Upper lobe of left lung (tissue), 6 donors: ENCODE measurements at regions not wholly inside any gene's neighbourhood (a gene's known extent, or its start where the extent isn't known, plus 50 kb on each side); places are given as distances from the start of the nearest gene placed in this dataset.
"Not testable (repeated sequence)": the region's sequence is repeated elsewhere in the genome, so short reads cannot be mapped to it uniquely, and the experiment has no call there.

Experiments
- ATAC-seq, 2 donors: fragments of 200-7000 bp; cut with Tn5 transposase; one replicate each; pipeline ENCODE4 v1.9.1; 2022; ENCODE audit warnings: mild to moderate bottlenecking in 2 of 2, moderate library complexity in 2 of 2; ENCODE audit not compliant: low FRiP score in 2 of 2
- DNase-seq, 2 donors: peaks; one replicate each; pipeline ENCODE4 v3.0.0-alpha.2; 2019 to 2020
- H3K27ac ChIP-seq, 4 donors: fragments of 200-600 bp; sonication (generic); one replicate each; pipeline ENCODE4 v1.5.1; 2016 to 2019
- H3K27me3 ChIP-seq, 4 donors: fragments of 200-600 bp; sonication (generic); one replicate each; pipeline ENCODE4 v1.5.1; 2017 to 2019
- H3K36me3 ChIP-seq, 4 donors: fragments of 200-600 bp; sonication (generic); one replicate each; pipeline ENCODE4 v1.5.1; 2016 to 2019
- H3K4me1 ChIP-seq, 4 donors: fragments of 200-600 bp; sonication (generic); one replicate each; pipeline ENCODE4 v1.5.1; 2018 to 2019
- H3K4me3 ChIP-seq, 4 donors: fragments of 200-600 bp; sonication (generic); one replicate each; pipeline ENCODE4 v1.5.1; 2017 to 2019; ENCODE audit warnings: mild to moderate bottlenecking in 2 of 4, moderate library complexity in 1 of 4
- H3K9me3 ChIP-seq, 4 donors: fragments of 200-600 bp; sonication (generic); one replicate each; pipeline ENCODE4 v1.5.1; 2018 to 2019
- CTCF ChIP-seq, 6 experiments: fragments of 450-650 bp in 4 of 6; fragments of 200-600 bp in 2 of 6; sonication (generic) in 2 of 6; IDR thresholded peaks; one replicate each; pipeline ENCODE4 v1.5.1; 2016 to 2019; ENCODE audit warnings: antibody characterized with exemption in 6 of 6
- EP300 ChIP-seq, 4 donors: sonication (generic); formaldehyde crosslinking; IDR thresholded peaks; one replicate each; pipeline ENCODE4 v1.5.1; 2017; ENCODE audit warnings: antibody characterized with exemption in 4 of 4, control low read depth in 2 of 4
- POLR2A ChIP-seq, 4 donors: fragments of 450-650 bp; IDR thresholded peaks; one replicate each; pipeline ENCODE4 v1.5.1; 2016 to 2017; ENCODE audit warnings: antibody characterized with exemption in 4 of 4, mild to moderate bottlenecking in 2 of 4
- POLR2AphosphoS5 ChIP-seq, 2 donors: sonication (generic); formaldehyde crosslinking; IDR thresholded peaks; one replicate each; pipeline ENCODE4 v1.5.1; 2017; ENCODE audit warnings: antibody characterized with exemption in 2 of 2
- WGBS, 2 donors: methylation state at CpG; one replicate each; pipeline ENCODE4 v1.1.5; 2017 to 2018; 5-methylcytosine and 5-hydroxymethylcytosine counted together
- donor health status: DM: no; HTN: no; CAD: no; lungs with moderate emphysema.
- donor health status: DM: no; HTN: yes; CAD: no; lungs with severe emphysema.

DNA sequence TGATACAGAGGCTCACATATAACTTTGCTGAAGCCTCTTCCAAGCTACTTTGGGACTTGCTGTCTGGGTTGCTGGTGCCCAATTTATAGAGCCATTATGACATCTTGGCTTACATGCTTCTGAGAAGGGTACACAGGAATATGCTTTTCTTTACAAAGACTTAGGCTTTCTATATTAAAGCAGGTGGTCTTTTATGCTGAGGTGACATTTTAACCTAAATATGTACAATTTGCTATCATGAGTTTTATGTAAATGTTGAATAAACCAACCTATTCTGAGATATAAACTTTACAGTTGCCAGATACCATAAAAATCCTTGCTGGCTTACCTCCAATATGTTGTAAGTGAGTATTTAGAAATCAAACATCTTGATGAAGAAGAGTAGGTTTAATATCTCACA, 509.2 kb upstream of the CHD1 start:
- H3K27ac ChIP-seq: no peak overlapping the region
- H3K4me1 ChIP-seq: no peaks in the 10 kb centered on the region
- H3K9me3 ChIP-seq: no peaks in the 10 kb centered on the region
- ATAC-seq: no peak
- DNase-seq: no peak
- no peak overlapping the region for H3K4me3 ChIP-seq
- H3K36me3 ChIP-seq: no peaks in the 10 kb centered on the region
- H3K27me3 ChIP-seq: no peaks in the 10 kb centered on the region
- no peak for TF ChIP-seq CTCF (IDR thresholded peaks at IDR 0.05)
- no peak for TF ChIP-seq POLR2A (IDR thresholded peaks at IDR 0.05)
- TF ChIP-seq EP300 (IDR thresholded peaks at IDR 0.05): no peak
- no peak for TF ChIP-seq POLR2AphosphoS5 (IDR thresholded peaks at IDR 0.05)

GRCh38 chr5:99423396-99423795, 494.6 kb upstream of the CHD1 start:
- not testable (repeated sequence) for H3K4me1 ChIP-seq, H3K36me3 ChIP-seq, H3K27ac ChIP-seq, H3K9me3 ChIP-seq, ATAC-seq, DNase-seq, H3K4me3 ChIP-seq, H3K27me3 ChIP-seq
- WGBS, 2 donors: no CpG with 5 or more reads among the region's 3 CpGs

DNA sequence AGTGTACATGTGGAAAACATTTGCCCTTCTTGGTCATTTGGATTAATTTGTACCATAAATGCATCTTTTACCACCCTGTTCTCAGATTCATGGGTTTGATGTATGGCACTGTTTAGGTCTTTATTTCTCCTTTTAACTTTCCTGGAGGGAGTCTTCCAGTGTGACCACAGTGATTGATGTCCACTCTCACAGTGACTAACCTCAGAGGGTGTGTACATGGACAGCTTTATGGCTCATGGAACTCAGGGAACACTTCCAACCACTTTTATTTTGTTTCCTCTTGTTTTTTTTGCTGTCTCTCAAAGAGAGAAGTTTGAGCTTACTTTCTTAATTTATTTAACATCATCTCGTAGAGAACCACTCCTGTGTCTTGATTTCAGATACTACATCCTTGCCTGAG, 489.8 kb upstream of the CHD1 start:
- H3K27ac ChIP-seq, H3K27me3 ChIP-seq, H3K9me3 ChIP-seq, H3K4me1 ChIP-seq, DNase-seq, H3K36me3 ChIP-seq, H3K4me3 ChIP-seq: not testable (repeated sequence)
- WGBS, 2 donors: 67 to 69% methylated on average over 1 of the region's 1 CpG
- ATAC-seq: peak in 1 of 2 donors; percentile 31

- not testable (repeated sequence) for H3K9me3 ChIP-seq, H3K4me3 ChIP-seq, H3K4me1 ChIP-seq, H3K27ac ChIP-seq, H3K27me3 ChIP-seq, H3K36me3 ChIP-seq
- ATAC-seq: peak; percentile 58 to 67
- 98% methylated on average over 23 of the region's 30 CpGs; no CpG with 5 or more reads in 1 of the 2 donors for WGBS, 2 donors
- DNase-seq: peak in 1 of 2 donors; percentile 86
These were observed 481.6 kb upstream of the CHD1 start for GRCh38 chr5:99410386-99410785.

- not testable (repeated sequence) for ATAC-seq, H3K27me3 ChIP-seq, H3K27ac ChIP-seq, H3K9me3 ChIP-seq, H3K36me3 ChIP-seq, DNase-seq, H3K4me3 ChIP-seq, H3K4me1 ChIP-seq
- WGBS, 2 donors: 86 to 87% methylated on average over 2 to 3 of the region's 3 CpGs
These were observed 476.0 kb upstream of the CHD1 start for GRCh38 chr5:99404764-99405302.

GRCh38 chr5:99400571-99400970, 471.8 kb upstream of the CHD1 start:
- H3K27ac ChIP-seq, H3K36me3 ChIP-seq, ATAC-seq, H3K9me3 ChIP-seq, H3K4me1 ChIP-seq, DNase-seq, H3K4me3 ChIP-seq, H3K27me3 ChIP-seq: not testable (repeated sequence)
- WGBS, 2 donors: 84 to 100% methylated on average over 1 of the region's 1 CpG

GRCh38 chr5:99398976-99399375, 470.2 kb upstream of the CHD1 start:
- Histone ChIP-seq H3K4me3 (no peak overlapping the region), H3K36me3 (no peaks in the 10 kb centered on the region), H3K9me3 (peaks cover 0 to 6% (median 0%) of the 10 kb centered on the region in 4 donors), H3K27ac (no peak overlapping the region), H3K27me3 (no peaks in the 10 kb centered on the region), H3K4me1 (no peaks in the 10 kb centered on the region)
- ATAC-seq (no peak), DNase-seq (no peak)
- TF ChIP-seq EP300 (IDR thresholded peaks at IDR 0.05) (no peak), POLR2AphosphoS5 (IDR thresholded peaks at IDR 0.05) (no peak), CTCF (IDR thresholded peaks at IDR 0.05) (no peak), POLR2A (IDR thresholded peaks at IDR 0.05) (no peak)
